ENCODE measurements at regions not wholly inside any gene's neighbourhood (a gene's known extent, or its start where the extent isn't known, plus 50 kb on each side); places are given as distances from the start of the nearest gene placed in this dataset.
A peak's percentile ranks its signal among the peaks of the same experiment; 100 is the strongest.

GRCh38 chr4:34678431-34678830 is 1565.9 kb downstream of the ARAP2 start:
- no peak overlapping the region for H3K4me3 ChIP-seq (ENCODE audit: low read depth, low read length)
- TF ChIP-seq CTCF (IDR thresholded peaks at IDR 0.05; ENCODE audit: borderline replicate concordance, insufficient read depth, low read depth, low read length) = no peak

GRCh38 chr4:34679228-34679627 is 1565.1 kb downstream of the ARAP2 start:
- TF ChIP-seq CTCF (IDR thresholded peaks at IDR 0.05; ENCODE audit: borderline replicate concordance, insufficient read depth, low read depth, low read length) = no peak
- no peak overlapping the region for H3K4me3 ChIP-seq (ENCODE audit: low read depth, low read length)

- TF ChIP-seq CTCF (IDR thresholded peaks at IDR 0.05; ENCODE audit: borderline replicate concordance, insufficient read depth, low read depth, low read length) = no peak
- H3K4me3 ChIP-seq (ENCODE audit: low read depth, low read length) = no peak overlapping the region
These were observed 1534.8 kb downstream of the ARAP2 start for GRCh38 chr4:34709564-34709963.

- no peak for TF ChIP-seq CTCF (IDR thresholded peaks at IDR 0.05; ENCODE audit: borderline replicate concordance, insufficient read depth, low read depth, low read length)
- no peak overlapping the region for H3K4me3 ChIP-seq (ENCODE audit: low read depth, low read length)
These were observed 1525.6 kb downstream of the ARAP2 start for GRCh38 chr4:34718576-34719245.

- H3K4me3 ChIP-seq (ENCODE audit: low read depth, low read length) = no peak overlapping the region
- TF ChIP-seq CTCF (IDR thresholded peaks at IDR 0.05; ENCODE audit: borderline replicate concordance, insufficient read depth, low read depth, low read length) = peak; percentile 8; the same call in 1 of the 2 replicates
These were observed 1523.7 kb downstream of the ARAP2 start for GRCh38 chr4:34720571-34720970.

GRCh38 chr4:34721835-34722234 is 1522.5 kb downstream of the ARAP2 start:
- no peak overlapping the region for H3K4me3 ChIP-seq (ENCODE audit: low read depth, low read length)
- TF ChIP-seq CTCF (IDR thresholded peaks at IDR 0.05; ENCODE audit: borderline replicate concordance, insufficient read depth, low read depth, low read length) = no peak

- TF ChIP-seq CTCF (IDR thresholded peaks at IDR 0.05; ENCODE audit: borderline replicate concordance, insufficient read depth, low read depth, low read length) = no peak
- no peak overlapping the region for H3K4me3 ChIP-seq (ENCODE audit: low read depth, low read length)
These were observed 1520.7 kb downstream of the ARAP2 start for GRCh38 chr4:34723605-34724004.

Data from GM12875 (cell line).